HG03064 (cell line): ENCODE measurements at regions not wholly inside any gene's neighbourhood (a gene's known extent, or its start where the extent isn't known, plus 50 kb on each side); places are given as distances from the start of the nearest gene placed in this dataset.
"Not testable (repeated sequence)": the region's sequence is repeated elsewhere in the genome, so short reads cannot be mapped to it uniquely, and the experiment has no call there.

Source experiments
- ATAC-seq: cut with Tn5 transposase; IDR thresholded peaks from one replicate; pipeline ENCODE4 v1.9.1; 2021; ENCODE audit warnings: low read depth; ENCODE audit not compliant: unreplicated experiment

GRCh38 chr15:19964480-19964879 lies 577.1 kb downstream of the GOLGA6L6 start:
- not testable (repeated sequence) for ATAC-seq

- no peak for ATAC-seq
Measured at GRCh38 chr15:19956124-19956796, 585.3 kb downstream of the GOLGA6L6 start.

DNA sequence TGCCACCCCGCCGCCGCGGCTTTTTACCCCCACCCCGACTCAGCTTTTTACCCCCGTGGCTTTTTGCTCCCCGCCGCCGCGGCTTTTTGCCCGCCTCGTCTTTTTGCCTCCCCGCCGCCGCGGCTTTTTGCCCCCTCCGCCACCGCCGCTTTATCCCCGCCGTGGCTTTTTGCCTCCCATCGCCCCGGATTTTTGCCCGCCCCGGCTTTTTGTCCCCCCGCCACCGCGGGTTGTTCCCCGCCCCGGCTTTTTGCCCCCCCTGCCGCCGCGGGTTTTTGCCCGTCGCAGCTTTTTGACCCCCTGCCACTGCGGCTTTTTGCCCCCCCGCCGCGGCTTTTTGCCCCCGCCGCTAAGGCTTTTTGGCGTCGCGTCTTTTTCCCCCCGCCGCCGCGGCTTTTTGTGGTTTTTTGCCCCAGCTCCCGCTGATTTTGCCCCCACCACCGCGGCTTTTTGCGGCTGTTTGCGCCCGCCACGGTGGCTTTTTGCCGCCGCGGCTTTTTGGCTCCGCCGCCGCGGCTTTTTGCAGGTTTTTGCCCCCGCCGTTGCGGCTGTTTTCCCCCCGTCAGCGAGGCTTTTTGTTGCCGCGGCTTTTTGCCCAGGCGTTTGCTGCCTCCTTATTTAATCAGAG lies 597.2 kb downstream of the GOLGA6L6 start:
- ATAC-seq: no peak

DNA sequence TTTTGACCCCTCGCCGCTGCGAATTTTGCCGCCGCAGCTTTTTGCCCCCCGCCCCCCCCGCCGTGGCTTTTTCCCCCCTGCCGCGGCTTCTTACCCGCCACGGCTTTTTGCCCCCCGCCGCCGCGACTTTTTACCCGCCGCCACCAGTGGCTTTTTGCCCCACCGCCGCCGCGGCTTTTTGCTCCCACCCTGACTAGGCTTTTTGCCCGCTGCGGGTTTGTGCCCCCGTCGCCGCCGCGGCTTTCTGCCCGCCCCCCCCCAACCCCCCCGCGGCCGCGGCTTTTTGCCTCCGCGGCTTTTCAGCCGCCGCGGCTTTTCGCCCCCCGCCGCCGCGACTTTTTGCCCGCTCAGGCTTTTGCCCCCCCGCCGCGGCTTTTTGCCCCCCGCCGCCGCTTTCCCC lies 598.1 kb downstream of the GOLGA6L6 start:
- ATAC-seq: no peak

GRCh38 chr15:19903281-19903680 lies 638.3 kb downstream of the GOLGA6L6 start:
- not testable (repeated sequence) for ATAC-seq

DNA sequence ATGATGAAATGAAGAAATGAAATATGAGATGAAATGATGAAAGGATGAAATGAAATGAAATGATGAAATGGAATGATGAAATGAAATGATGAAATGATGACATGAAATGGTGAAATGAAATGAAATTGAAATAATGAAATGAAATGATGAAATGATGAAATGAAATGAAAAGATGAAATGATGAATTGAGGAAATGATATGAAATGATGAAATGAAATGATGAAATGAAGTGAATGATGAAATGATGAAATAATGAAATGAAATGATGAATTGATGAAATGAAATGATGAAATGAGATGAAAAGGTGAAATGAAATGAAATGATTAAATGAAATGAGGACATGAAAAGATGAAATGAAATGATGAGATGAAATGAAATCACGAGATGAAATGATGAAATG lies 639.2 kb downstream of the GOLGA6L6 start:
- not testable (repeated sequence) for ATAC-seq

- ATAC-seq: not testable (repeated sequence)
Measured at GRCh38 chr15:19901414-19901813, 640.2 kb downstream of the GOLGA6L6 start.

GRCh38 chr15:19899021-19899824 lies 642.4 kb downstream of the GOLGA6L6 start:
- no peak for ATAC-seq

- ATAC-seq: not testable (repeated sequence)
Measured at GRCh38 chr15:19888811-19889210, 652.8 kb downstream of the GOLGA6L6 start.

GRCh38 chr15:19844061-19844460 lies 697.5 kb downstream of the GOLGA6L6 start:
- ATAC-seq: not testable (repeated sequence)
